Hematopoietic multipotent progenitor cell treated with erythropoietin and hydrocortisone succinate and interleukin-3 and kit ligand, for 17 days (in vitro differentiated cells): ENCODE measurements at regions not wholly inside any gene's neighbourhood (a gene's known extent, or its start where the extent isn't known, plus 50 kb on each side); places are given as distances from the start of the nearest gene placed in this dataset.

Source experiments
- DNase-seq: peaks from one replicate; pipeline ENCODE4 v3.0.0-alpha.2; 2015; ENCODE audit warnings: low spot score

DNA sequence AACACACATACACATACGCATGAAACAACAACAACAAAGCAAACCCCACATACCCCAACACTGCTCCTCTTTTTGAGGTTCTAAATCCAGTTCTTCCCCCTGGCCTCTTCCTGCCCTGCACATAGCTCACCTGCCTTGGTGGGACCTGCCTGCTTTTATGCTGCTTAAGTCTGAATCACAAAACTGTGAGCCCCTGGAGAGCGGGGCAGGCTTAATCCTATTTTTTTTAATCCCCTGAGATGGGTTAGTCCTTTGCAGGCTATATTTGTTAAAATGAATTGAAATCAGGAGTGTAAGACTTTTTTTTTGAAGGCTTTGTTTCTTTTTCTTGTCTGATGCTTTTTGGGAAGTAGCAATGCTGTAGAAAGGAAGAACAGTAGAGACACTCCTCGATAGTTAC, 84.6 kb upstream of the MAX start:
- no peak for DNase-seq

DNA sequence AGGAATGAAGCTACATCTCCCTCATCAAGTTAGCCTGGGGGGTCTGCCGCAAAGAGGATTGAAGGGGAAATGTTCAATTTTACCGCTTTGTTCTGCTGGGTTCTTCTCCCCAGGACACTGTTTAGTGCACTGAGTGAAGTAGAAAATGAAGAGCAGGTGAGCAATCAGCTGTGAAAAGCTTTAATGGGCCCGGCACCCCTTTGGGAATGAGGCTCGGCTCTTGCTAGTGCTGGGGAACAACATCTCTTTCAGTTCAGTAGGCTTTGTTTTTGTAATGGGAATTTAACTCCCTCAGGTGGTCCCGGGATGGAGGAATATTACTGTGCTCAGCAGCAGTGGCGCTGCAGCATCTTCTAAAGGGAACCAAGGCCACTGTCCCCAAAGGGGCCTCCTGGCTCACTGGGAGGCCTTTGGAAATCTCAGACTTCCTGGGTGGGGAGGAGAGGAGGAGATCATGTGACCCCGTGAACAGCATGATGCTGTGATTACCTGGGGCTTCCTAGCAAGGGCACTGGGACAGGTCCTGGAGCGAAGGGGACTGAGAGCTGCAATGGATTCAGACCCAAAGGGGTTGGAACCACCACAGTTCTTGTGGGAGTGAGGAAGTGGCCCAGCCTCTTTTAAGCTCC, 85.2 kb upstream of the MAX start:
- DNase-seq: no peak

DNA sequence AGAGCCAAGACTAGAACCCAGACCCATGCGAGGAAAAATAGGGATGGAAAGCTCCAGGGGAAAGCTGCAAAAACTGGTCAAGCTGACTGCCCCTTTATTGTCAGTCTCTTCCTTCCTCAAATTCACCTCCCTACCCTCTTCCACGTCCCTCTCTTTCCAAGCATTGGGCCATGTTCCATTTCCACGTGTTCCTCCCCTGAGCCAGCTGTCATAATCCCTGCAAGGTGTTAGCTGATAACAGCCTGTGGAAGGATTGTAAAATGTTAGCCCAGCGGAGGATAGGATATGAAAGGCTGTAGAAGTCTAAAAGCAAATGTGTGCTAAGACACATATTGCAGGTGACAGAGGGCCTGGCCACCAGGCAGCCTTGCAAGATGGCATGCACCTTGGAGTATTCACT, 88.0 kb upstream of the MAX start:
- no peak for DNase-seq

DNA sequence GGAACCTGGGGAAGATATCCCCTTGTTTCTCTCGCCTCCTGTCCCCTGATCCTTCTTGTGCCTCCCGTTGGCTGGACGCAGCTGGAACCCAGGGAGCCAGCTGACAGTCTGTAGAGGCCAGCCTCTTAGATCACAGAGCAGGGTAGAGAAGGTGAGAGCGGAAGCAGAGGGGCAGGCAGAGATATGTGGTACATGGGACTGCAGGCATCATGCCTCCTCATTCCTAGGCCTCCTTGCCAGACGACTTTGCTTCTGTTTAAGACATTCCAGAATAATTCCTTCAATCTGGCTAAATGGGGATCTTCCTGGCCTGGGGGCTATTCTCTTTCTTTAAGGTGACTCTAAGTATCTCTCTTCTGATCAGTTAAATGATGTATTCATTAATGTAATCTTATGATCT, 89.4 kb upstream of the MAX start:
- no peak for DNase-seq

DNA sequence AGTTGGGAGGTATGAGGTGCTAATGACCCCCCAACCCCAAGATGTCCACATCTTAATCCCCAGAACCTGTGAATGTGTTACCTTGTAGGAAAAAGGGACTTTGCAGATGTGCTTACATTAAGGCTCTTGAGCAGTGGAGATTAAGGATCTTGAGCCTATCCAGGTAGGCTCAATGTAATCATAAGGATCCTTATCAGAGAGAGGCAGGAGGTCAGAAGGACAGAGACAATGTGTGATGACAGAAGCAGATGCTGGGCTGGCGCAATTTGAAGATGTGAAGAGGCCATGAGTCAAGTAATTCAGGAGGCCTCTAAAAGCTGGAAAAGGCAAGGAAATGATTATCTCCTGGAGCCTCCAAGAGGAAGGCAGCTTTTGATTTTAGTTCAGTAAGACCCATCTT, 90.4 kb upstream of the MAX start:
- DNase-seq: no peak

DNA sequence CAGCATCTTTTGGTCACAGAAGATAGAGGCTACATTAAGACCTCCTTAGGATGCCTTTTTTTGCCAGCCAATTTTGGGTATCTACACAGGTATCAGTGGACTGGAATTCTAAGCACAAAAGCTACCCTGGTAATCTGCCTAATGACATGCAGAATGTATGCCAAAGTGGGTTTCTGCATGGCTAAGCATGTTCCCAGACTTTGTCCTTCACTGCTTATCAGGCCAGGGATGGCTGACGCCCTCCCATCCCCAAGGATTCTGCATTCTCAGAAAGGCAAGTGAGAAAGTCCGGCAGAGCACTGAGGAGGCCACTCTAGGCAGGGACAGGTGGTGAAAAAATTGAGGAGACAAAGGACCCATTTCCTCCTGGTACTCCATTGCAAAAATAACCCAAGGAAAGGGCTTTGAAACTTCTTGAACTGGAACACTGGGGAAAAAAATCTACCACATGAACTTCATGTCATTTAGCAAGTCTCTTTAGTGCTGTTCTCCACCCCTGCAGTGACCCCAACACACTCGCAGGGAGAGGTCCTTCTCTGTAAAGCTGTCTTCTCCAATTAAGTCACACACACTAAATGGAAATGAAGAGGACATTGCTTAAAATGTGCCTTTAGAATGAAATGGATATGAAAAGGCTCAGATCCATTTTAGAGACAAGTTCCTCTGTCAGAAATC, 91.7 kb upstream of the MAX start:
- no peak for DNase-seq

DNA sequence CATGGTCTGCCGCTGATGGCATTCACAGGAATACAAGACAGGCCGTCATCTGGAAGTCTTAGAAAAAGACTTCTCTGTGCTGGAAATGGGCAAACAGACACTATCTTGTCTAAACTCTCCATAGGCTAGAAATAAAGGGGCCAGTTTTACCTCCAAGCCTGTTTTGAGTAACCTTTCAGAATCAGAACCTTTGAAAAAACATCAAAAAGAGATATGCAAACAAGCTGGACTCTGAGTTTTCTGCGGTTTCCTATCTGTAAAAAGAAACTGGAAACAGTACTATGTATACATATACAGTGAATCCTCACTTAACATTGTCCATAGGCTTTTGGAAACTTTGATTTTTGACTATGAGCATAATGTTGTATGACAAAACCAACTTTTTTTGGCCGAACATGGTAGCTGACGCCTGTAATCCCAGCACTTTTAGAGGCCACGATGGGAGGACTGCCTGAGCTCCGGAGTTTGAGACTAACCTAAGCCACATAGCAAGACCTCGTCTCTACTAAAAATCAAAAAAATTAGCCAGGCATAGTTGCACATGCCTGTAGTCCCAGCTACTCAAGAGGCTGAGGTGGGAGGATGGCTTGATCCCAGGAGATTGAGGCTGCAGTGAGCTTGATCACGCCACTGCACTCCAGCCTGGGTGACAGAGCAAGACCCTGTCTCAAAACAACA, 92.9 kb upstream of the MAX start:
- DNase-seq: no peak

DNA sequence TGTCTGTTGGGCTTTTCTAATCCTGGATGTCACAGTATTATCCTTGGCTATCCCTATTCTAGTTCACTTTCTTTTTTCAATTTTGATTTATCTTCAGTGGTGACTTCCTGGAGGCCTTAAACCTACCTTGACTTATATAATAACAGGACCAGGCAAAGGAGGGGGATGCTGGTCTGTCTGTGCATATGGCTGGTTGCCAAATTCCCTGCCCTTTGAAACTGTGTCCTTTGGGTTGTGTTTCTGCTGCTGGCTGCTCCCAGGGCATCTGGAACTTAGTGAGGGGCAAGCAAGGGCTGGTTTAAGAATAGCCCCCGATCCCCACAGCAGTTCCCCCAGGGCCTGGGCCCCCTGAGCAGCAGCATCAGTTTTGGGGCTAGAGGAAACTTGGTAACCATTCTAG, 96.0 kb upstream of the MAX start:
- DNase-seq: no peak

DNA sequence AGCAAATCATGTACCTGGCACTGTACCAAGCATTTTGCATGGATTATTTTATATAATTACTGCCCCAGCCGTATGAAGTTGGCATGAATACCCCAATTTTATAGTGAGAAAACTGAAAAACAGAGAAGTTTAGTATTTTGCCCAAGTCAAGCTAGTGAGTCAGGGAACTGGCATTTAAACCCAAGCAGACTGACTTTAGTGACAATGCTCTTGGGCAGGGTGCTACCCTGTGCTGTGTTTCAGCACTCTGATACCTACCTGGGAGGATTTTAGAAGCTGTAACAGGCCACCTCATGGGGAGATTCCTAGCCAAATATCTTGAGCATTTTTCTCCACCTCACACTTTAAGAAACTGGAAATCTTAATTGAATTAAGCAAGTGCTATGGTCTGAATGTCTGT, 98.1 kb upstream of the MAX start:
- no peak for DNase-seq

DNA sequence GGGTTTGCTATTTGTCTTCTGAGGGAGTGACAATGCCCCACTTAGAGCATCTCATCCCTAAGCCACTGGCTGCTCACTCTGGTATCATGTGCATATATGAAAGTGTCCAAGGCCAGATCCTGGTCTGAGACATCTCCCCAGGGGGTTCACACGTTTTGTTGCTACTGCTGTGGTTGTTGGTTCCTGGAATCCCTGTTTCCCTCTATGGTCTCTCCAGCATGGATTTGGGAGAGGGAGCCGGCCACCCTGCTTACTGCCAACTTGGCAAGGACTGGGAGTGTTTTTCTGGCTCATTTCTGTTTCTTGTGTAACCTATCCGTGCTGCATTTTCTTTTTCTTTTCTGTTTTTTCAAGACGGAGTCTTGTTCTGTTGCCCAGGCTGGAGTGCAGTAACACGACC, 101.3 kb upstream of the MAX start:
- no peak for DNase-seq

DNA sequence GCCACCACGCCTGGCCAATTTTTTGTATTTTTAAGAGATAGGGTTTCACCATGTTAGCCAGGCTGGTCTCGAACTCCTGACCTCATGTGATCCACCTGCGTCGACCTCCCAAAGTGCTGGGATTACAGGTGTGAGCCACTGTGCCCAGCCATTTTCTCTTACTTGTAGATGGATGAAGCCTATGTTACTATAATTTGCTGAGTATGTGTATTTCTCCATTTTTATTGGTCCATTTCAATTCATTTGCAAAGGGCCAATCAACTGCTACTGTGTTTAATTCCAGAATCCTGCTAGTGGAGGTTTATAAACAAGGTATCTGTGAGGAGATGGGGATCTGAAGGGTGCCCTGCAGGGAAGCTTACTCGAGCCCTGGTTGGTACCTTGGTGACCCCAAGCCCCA, 101.7 kb upstream of the MAX start:
- no peak for DNase-seq

DNA sequence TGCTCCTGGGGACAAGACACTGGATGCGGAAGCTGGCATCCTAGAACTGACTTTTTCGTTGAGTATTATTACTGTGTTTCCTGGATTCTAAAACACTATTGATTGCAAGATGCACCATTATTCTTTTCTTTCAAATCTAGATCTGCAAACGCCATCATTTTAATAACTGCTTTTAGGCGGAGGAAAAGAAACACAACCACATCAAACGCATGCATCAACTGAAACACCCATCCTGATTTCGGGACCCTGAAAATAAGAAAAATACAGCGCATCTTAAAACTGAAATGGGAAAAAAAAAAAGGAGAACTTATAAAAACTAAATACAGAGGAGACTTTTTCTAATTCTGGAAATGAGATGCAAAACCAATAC, 103.7 kb upstream of the MAX start:
- no peak for DNase-seq

DNA sequence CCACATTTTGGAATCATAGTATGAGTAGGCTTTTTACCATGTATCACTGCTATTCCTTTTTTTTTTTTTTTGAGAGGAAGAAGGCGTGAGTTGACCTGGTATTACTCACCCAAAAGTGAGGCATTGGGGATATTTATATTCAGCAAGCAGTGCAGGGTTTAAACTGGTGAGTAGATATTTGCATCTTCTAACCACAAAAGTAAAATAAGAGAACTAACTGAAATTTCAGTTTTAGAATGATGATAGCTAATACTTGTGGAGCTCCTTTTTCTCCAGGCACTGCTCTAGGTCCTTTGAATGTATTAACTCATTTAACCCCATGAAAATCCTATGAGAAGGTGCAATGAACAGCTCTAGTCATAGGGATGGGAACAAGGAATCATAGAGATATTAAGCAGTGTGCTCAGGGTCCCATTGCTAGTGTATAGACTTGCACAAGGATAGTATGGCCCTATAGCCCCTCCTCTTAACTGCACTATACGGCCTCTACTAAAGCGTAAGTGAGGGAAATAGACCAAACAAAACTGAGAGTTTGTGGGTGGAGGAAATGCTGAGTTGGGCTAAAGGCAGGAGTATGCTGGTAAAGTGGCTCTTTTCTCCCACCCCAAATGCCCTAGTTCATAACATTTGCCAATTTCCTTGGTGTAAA, 104.3 kb upstream of the MAX start:
- DNase-seq: no peak

DNA sequence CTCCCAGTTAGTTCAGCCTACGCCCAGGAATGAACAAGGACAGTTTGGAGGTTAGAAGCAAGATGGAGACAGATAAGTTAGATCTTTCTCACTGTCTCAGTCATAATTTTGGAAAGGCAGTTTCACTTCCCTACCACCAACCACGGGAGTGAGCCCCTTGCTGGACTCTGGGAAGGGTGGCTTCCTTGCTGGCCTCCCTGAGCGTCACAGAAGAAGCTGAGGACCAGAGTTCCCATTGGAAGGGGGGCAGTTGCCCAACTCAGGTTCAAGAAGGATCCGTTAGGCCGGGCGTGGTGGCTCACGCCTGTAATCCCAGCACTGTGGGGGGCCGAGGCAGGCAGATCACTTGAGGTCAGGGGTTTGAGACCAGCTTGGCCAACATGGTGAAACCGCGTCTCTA, 106.2 kb upstream of the MAX start:
- no peak for DNase-seq

DNA sequence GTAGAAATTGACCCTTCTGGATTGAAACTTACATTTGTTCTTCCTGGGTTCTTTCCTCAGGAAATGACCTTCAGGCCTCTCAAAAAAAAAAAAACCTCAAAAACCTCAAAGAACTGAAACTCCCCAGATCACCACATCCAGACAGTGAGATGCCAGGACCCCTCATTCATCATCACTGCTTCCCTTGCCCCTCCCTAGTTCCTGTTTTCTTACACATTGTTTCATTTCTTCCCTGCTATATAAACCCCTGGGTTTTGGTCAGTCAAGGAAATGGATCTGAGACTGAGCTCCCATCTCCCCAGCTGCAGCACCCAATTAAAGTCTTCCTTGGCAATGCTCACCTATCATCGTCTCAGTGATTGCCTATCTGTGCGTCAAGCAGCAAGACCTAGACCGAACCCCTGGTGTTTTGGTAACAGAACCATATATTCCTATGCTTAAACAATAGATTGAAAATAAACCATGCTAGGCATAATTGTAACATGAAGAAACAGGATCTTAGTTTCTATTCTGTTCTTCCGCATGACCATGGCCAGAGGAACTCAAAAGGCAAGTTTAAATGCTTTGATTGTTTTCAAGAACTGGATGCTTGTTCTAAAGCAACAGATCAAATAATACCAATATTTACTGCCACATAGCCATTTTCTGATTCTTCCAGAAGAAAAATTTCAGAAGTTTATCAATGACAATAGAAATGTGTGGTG, 108.0 kb upstream of the MAX start:
- no peak for DNase-seq

DNA sequence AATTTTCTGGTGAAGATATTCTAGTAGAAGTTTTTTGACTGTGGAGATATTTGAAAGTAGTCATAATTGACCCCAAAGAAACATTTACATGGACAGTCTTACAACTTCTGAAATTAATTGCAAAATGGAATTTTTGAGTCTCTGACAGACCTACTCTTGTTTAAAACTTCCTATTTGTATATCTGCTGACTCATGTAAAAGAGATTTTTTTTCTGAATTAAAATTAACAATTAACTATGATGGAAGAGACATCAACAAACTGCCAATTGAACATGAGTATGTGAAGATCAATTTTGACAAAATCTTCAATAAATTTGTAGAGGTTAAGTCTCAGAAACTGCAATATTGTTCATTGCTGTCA, 108.5 kb upstream of the MAX start:
- no peak for DNase-seq

DNA sequence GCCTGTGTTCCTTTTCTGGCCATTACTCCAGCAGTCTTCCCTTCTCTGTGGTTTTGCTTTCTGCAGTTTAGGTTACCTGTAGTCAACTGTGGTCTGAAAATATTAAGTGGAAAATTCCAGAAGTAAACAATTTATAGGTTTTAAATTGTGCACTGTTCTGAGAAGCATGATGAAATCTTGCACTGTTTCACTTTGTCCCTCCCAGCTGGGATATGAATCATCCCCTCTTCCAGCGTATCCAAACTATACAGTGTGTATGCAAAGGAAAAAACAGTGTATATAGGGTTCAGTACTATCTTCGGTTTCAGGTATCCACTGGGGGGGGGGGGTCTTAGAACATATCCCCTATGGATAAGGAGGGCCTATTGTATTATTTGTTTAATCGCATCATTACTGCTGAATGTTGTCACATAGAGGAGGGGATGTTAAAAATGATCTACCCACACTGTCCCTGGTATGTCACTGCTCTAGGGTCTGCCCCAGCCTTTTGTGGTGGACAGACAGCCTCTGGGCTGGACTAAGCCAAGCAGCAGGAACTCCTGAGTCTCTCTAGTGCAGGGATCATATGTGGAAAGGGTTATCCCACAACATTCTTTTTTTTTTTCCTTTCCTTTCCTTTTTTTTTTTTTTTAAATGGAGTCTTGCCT, 109.1 kb upstream of the MAX start:
- DNase-seq: no peak

DNA sequence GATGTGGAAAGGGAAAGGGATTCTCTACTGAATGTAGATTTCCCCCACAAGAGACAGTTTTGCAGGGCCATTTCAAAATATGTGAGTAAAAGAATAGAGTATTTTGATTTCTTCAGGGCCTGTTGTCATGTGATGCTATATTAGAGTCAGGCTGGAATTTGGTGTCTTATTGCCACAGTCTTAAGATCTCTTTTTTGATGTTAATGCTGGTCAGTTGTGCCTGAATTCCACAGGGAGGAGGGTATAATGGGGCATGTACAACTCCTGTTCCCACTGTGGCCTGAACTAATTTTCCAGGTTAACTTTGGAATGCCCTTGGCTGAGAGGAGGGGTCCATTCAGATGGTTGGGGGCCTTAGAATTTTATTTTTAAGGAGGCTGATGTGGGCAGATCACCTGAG, 111.0 kb upstream of the MAX start:
- DNase-seq: no peak

DNA sequence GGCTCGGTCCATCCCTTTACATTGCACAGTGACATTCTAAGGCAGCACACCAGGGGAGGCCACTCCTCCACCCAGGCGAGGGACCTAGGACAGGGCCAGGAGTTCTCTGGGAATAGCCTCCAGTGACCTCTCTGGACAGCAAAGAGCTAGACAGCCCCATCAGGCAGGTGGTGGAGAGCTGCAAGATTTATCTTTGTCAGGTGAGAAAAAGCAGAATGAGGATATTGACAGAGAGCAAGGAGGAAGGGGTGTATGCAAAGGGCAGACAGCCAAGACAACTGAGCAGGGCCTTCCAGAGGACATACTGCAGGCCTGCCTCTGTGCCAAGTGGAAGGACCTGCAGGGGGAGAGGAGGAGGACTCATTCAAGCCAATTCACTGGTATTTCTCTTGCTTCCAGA, 112.4 kb upstream of the MAX start:
- no peak for DNase-seq

DNA sequence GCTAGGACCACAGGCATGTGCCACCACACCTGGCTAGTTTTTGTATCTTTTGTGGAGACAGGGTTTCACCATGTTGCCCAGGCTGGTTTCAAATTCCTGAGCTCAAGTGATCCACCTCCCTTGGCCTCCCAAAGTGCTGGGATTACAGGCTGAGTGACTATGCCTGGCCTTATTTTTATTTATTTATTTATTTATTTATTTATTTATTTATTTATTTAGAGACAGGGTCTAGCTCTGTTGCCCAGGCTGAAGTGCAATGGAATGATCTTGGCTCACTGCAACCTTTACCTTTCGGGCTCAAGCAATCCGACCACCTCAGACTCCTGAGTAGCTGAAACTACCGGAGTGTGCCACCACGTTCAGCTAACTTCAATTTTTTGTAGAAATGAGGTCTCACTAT, 117.0 kb upstream of the MAX start:
- DNase-seq: no peak

DNA sequence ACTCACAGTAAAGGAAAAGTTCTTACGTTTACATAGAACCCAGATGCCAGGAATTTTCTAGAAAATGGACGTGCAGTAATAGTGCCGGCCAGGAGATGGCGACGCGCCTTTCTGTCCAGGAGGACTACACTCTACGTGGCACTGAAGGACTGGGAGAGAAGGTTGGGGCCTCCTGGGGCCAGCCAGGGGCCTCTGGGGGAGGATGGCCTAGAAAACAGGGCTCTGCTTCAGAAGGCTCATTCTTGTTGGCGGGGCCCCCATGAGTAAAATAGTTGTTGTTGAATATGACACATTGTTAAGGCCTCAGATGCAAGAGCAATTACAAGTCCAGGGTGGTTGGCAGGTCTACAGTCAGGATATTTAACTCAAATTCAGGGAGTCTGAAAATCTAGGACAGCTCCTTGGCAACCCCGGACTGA, 120.1 kb upstream of the MAX start:
- DNase-seq: peak; percentile 30

DNA sequence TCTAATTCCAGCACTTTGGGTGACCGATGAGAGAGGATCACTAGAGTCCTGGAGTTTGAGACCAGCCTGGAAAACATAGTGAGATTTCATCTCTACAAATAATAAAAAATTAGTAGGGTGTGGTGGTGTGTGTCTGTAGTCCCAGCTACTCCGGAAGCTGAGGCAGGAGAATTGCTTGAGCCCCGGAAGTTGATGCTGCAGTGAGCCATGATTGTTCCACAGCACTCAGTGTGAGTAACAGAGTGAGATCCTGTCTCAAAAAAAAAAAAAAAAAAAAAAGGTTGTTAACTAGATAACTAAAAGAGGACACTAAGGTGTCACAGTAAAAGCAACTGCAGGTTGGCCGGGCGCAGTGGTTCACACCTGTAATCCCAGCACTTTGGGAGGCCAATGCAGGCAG, 121.3 kb upstream of the MAX start:
- DNase-seq: no peak
